Endothelial cell of umbilical vein (primary cell): ENCODE measurements at regions not wholly inside any gene's neighbourhood (a gene's known extent, or its start where the extent isn't known, plus 50 kb on each side); places are given as distances from the start of the nearest gene placed in this dataset.

Experiments used
- BruUV-seq: library from RNA; stranded (reverse); fragments of 400-500 nt; replicated peaks from 2 replicates; lab custom pipeline; 2021; lab: Mats Ljungman, UMichigan
- CTCF ChIA-PET: fragments of 300-600, 350-600 bp; sonication (Branson Sonifier 250); formaldehyde crosslinking; loops from one replicate; lab custom pipeline; 2021; ENCODE audit warnings: antibody characterized with exemption, inconsistent platforms; lab: Charles Lee
- POLR2A ChIA-PET: fragments of 300-600, 350-600 bp; sonication (Branson Sonifier 250); formaldehyde crosslinking; loops from one replicate; lab custom pipeline; 2021; ENCODE audit warnings: antibody characterized with exemption, inconsistent platforms; lab: Charles Lee
- DNase-seq: peaks from one replicate; pipeline ENCODE4 v3.0.0-alpha.2; 2011; ENCODE audit warnings: low read depth, low spot score
- FAIRE-seq: peaks from 2 replicates; lab custom pipeline; 2011; peaks lifted over from hg19 to GRCh38; lab: Jason Lieb, UNC
- H2AFZ ChIP-seq: 2 replicates; pipeline ENCODE4 v1.6.0; 2012; ENCODE audit warnings: low read depth, low read length, control low read depth, inconsistent platforms
- H3K27ac ChIP-seq: 2 replicates; pipeline ENCODE4 v1.5.1; 2011; ENCODE audit warnings: low read depth, mild to moderate bottlenecking, control low read depth, low read length, moderate library complexity; ENCODE audit not compliant: insufficient read depth
- H3K27me3 ChIP-seq, 2 experiments: 2 replicates each; pipeline versions ENCODE4 v1.6.0 to v1.6.1; 2011; ENCODE audit warnings: low read length in 2 of 2, mixed read lengths in 1 of 2; ENCODE audit not compliant: control insufficient read depth in 2 of 2, insufficient read depth in 2 of 2
- H3K36me3 ChIP-seq, 2 experiments: 2 replicates in 1 of 2; 3 replicates in 1 of 2; pipeline ENCODE4 v1.5.1; 2011; ENCODE audit warnings: low read length in 2 of 2, mild to moderate bottlenecking in 1 of 2, moderate library complexity in 1 of 2; ENCODE audit not compliant: control insufficient read depth in 2 of 2, insufficient read depth in 2 of 2; ENCODE audit errors: extremely low read depth in 1 of 2
- H3K4me1 ChIP-seq: 3 replicates; pipeline ENCODE4 v1.5.1; 2011; ENCODE audit warnings: mild to moderate bottlenecking, low read length; ENCODE audit not compliant: control insufficient read depth, insufficient read depth; ENCODE audit errors: extremely low read depth
- H3K4me2 ChIP-seq: 2 replicates; pipeline ENCODE4 v1.6.1; 2011; ENCODE audit warnings: low read length, control low read depth, mixed read lengths; ENCODE audit not compliant: insufficient read depth
- H3K4me3 ChIP-seq, 3 experiments: fragments of 200-600 bp in 1 of 3; sonication (generic), shearing (Covaris generic) in 1 of 3; replicated peaks in 1 of 3; 2 replicates each; pipeline ENCODE4 v1.5.1; 2011 to 2016; ENCODE audit warnings: control low read depth in 3 of 3, low read length in 3 of 3, mild to moderate bottlenecking in 2 of 3, inconsistent platforms in 1 of 3, low read depth in 1 of 3, moderate library complexity in 1 of 3; ENCODE audit not compliant: insufficient read depth in 1 of 3
- H3K79me2 ChIP-seq: 2 replicates; pipeline ENCODE4 v1.6.0; 2012; ENCODE audit warnings: low read length, inconsistent platforms; ENCODE audit not compliant: control insufficient read depth, insufficient read depth
- H3K9ac ChIP-seq: replicated peaks from 2 replicates; pipeline ENCODE3; 2011; ENCODE audit warnings: low read length, control low read depth; ENCODE audit not compliant: insufficient read depth; ENCODE audit errors: extremely low read depth
- H3K9me1 ChIP-seq: replicated peaks from 3 replicates; pipeline ENCODE4 v1.6.0; 2011; ENCODE audit warnings: mild to moderate bottlenecking, low read length; ENCODE audit not compliant: control insufficient read depth, insufficient read depth; ENCODE audit errors: extremely low read depth
- H3K9me3 ChIP-seq: replicated peaks from 2 replicates; pipeline ENCODE4 v1.5.1; 2012; ENCODE audit warnings: low read length, inconsistent platforms; ENCODE audit not compliant: control insufficient read depth, insufficient read depth
- H4K20me1 ChIP-seq: replicated peaks from 2 replicates; pipeline ENCODE3; 2011; ENCODE audit warnings: mild to moderate bottlenecking, low read length; ENCODE audit not compliant: control insufficient read depth, insufficient read depth; ENCODE audit errors: extremely low read depth
- CTCF ChIP-seq, 2 donors: IDR thresholded peaks; 1 replicate in 1 of 2; 2 replicates in 1 of 2; pipeline ENCODE4 v1.5.1; 2011; ENCODE audit warnings: low read length in 2 of 2, mild to moderate bottlenecking in 2 of 2, moderate library complexity in 2 of 2, control low read depth in 1 of 2, inconsistent platforms in 1 of 2, low read depth in 1 of 2; ENCODE audit not compliant: insufficient read depth in 1 of 2; ENCODE audit errors: extremely low read depth in 1 of 2
- EZH2 ChIP-seq: IDR thresholded peaks from 2 replicates; pipeline ENCODE4 v1.6.1; 2012; ENCODE audit warnings: borderline replicate concordance, low read depth, mild to moderate bottlenecking, moderate library complexity, low read length, inconsistent platforms; ENCODE audit not compliant: severe bottlenecking
- FOS ChIP-seq: IDR thresholded peaks from 2 replicates; pipeline ENCODE4 v1.6.1; 2011; ENCODE audit warnings: mild to moderate bottlenecking, low read length, moderate library complexity, borderline replicate concordance; ENCODE audit not compliant: insufficient read depth
- GATA2 ChIP-seq: IDR thresholded peaks from 2 replicates; pipeline ENCODE4 v1.7.0; 2011; ENCODE audit warnings: low read depth, mild to moderate bottlenecking, moderate library complexity, mixed read lengths, low read length; ENCODE audit not compliant: insufficient read length, insufficient read depth
- JUN ChIP-seq: IDR thresholded peaks from 2 replicates; pipeline ENCODE4 v1.6.1; 2011; ENCODE audit warnings: borderline replicate concordance, low read depth; ENCODE audit not compliant: insufficient read length, insufficient read depth
- MAX ChIP-seq: IDR thresholded peaks from 2 replicates; pipeline ENCODE4 v1.6.1; 2011; ENCODE audit not compliant: insufficient read depth, insufficient read length
- MYC ChIP-seq: IDR thresholded peaks from one replicate; pipeline ENCODE4 v1.6.1; 2011; ENCODE audit warnings: mild to moderate bottlenecking, low read depth, low read length
- POLR2A ChIP-seq: IDR thresholded peaks from 2 replicates; pipeline ENCODE4 v1.6.1; 2012; ENCODE audit warnings: low read depth, mild to moderate bottlenecking, control low read depth, low read length
- POLR2AphosphoS5 ChIP-seq: IDR thresholded peaks from 2 replicates; pipeline ENCODE4 v1.6.1; 2012; ENCODE audit warnings: low read depth, mild to moderate bottlenecking, control low read depth, low read length, moderate library complexity; ENCODE audit not compliant: insufficient read depth
- dilution Hi-C: fragments of 300-500 bp; cut with MboI; formaldehyde crosslinking; loops from one replicate; pipeline ENCODE4 v1.15.0; 2019; ENCODE audit warnings: low sequenced_read_pairs; ENCODE audit not compliant: extremely low pct_ligation_motif_present
- intact Hi-C: fragments of 100-400 bp; cut with micrococcal nuclease; formaldehyde crosslinking; loops from one replicate; pipeline ENCODE4 v1.10.0; 2022

- Histone ChIP-seq H3K27ac (no peak overlapping the region), H3K9me3 (no peaks in the 10 kb centered on the region), H3K36me3 (no peaks in the 10 kb centered on the region), H3K27me3 (no peaks in the 10 kb centered on the region), H3K9me1 (no peaks in the 10 kb centered on the region), H3K4me3 (no peak overlapping the region), H4K20me1 (no peaks in the 10 kb centered on the region), H2AFZ (no peak overlapping the region), H3K79me2 (no peaks in the 10 kb centered on the region), H3K9ac (no peak overlapping the region), H3K4me1 (no peaks in the 10 kb centered on the region), H3K4me2 (no peak overlapping the region)
- CTCF ChIA-PET: no interaction called here
- DNase-seq: no peak
- dilution Hi-C loops: no loop called here
- intact Hi-C loops: no loop called here
- POLR2A ChIA-PET: no interaction called here
- TF ChIP-seq POLR2A: no peak
- no peak for TF ChIP-seq POLR2AphosphoS5
- TF ChIP-seq MAX: no peak
- no peak for TF ChIP-seq EZH2
- TF ChIP-seq FOS: no peak
- TF ChIP-seq JUN: no peak
- TF ChIP-seq GATA2: no peak
- no peak for TF ChIP-seq CTCF (IDR thresholded peaks at IDR 0.05; ENCODE audit: extremely low read depth in 1 of 2, insufficient read depth in 1 of 2, low read depth in 1 of 2, low read length in 2 of 2)
- TF ChIP-seq MYC: no peak
- BruUV-seq: no TSS peak
- no peak for FAIRE-seq
Observed at GRCh38 chr2:238713198-238713826, 134.6 kb upstream of the TWIST2 start.
